ENCODE measurements at regions not wholly inside any gene's neighbourhood (a gene's known extent, or its start where the extent isn't known, plus 50 kb on each side); places are given as distances from the start of the nearest gene placed in this dataset.

GRCh38 chr9:107852891-107853290, 363.3 kb upstream of the KLF4 start:
- H3K4me1 Mint-ChIP-seq = no peaks in the 10 kb centered on the region
- H3K9me3 Mint-ChIP-seq = peaks cover 21% of the 10 kb centered on the region
- H3K27me3 Mint-ChIP-seq (ENCODE audit: low read depth, poor library complexity) = no peaks in the 10 kb centered on the region
- DNase-seq = no peak
- TF ChIP-seq CTCF (IDR thresholded peaks at IDR 0.05) = no peak
- no peaks in the 10 kb centered on the region for H3K36me3 Mint-ChIP-seq (ENCODE audit: low read depth)
- H3K4me3 Mint-ChIP-seq = no peak overlapping the region
- H3K27ac Mint-ChIP-seq = no peak overlapping the region

GRCh38 chr9:107850653-107851052, 361.1 kb upstream of the KLF4 start:
- H3K27ac Mint-ChIP-seq = peak overlapping the region; percentile 53
- no peaks in the 10 kb centered on the region for H3K4me1 Mint-ChIP-seq
- H3K4me3 Mint-ChIP-seq = no peak overlapping the region
- peaks cover 14% of the 10 kb centered on the region for H3K9me3 Mint-ChIP-seq
- TF ChIP-seq CTCF (IDR thresholded peaks at IDR 0.05) = no peak
- no peaks in the 10 kb centered on the region for H3K36me3 Mint-ChIP-seq (ENCODE audit: low read depth)
- H3K27me3 Mint-ChIP-seq (ENCODE audit: low read depth, poor library complexity) = no peaks in the 10 kb centered on the region
- DNase-seq = no peak

GRCh38 chr9:107847978-107848964, 358.7 kb upstream of the KLF4 start:
- H3K36me3 Mint-ChIP-seq (ENCODE audit: low read depth) = no peaks in the 10 kb centered on the region
- no peaks in the 10 kb centered on the region for H3K9me3 Mint-ChIP-seq
- no peak for TF ChIP-seq CTCF (IDR thresholded peaks at IDR 0.05)
- H3K4me1 Mint-ChIP-seq = no peaks in the 10 kb centered on the region
- H3K27me3 Mint-ChIP-seq (ENCODE audit: low read depth, poor library complexity) = no peaks in the 10 kb centered on the region
- H3K4me3 Mint-ChIP-seq = no peak overlapping the region
- H3K27ac Mint-ChIP-seq = no peak overlapping the region
- DNase-seq = no peak

- no peaks in the 10 kb centered on the region for H3K9me3 Mint-ChIP-seq
- peaks cover 3% of the 10 kb centered on the region for H3K27me3 Mint-ChIP-seq (ENCODE audit: low read depth, poor library complexity)
- TF ChIP-seq CTCF (IDR thresholded peaks at IDR 0.05) = no peak
- no peaks in the 10 kb centered on the region for H3K36me3 Mint-ChIP-seq (ENCODE audit: low read depth)
- H3K4me3 Mint-ChIP-seq = no peak overlapping the region
- no peaks in the 10 kb centered on the region for H3K4me1 Mint-ChIP-seq
- no peak overlapping the region for H3K27ac Mint-ChIP-seq
- DNase-seq = no peak
Observed at GRCh38 chr9:107842530-107842929, 353.0 kb upstream of the KLF4 start.

GRCh38 chr9:107841076-107841475, 351.5 kb upstream of the KLF4 start:
- H3K36me3 Mint-ChIP-seq (ENCODE audit: low read depth) = no peaks in the 10 kb centered on the region
- H3K9me3 Mint-ChIP-seq = no peaks in the 10 kb centered on the region

More at GRCh38 chr9:107841076-107841475, 351.5 kb upstream of the KLF4 start:
- H3K27me3 Mint-ChIP-seq (ENCODE audit: low read depth, poor library complexity) = peaks cover 3% of the 10 kb centered on the region
- H3K4me3 Mint-ChIP-seq = no peak overlapping the region
- no peaks in the 10 kb centered on the region for H3K4me1 Mint-ChIP-seq
- H3K27ac Mint-ChIP-seq = no peak overlapping the region
- TF ChIP-seq CTCF (IDR thresholded peaks at IDR 0.05) = no peak
- no peak for DNase-seq

All from nephron progenitor cell (in vitro differentiated cells).